ENCODE measurements at regions not wholly inside any gene's neighbourhood (a gene's known extent, or its start where the extent isn't known, plus 50 kb on each side); places are given as distances from the start of the nearest gene placed in this dataset.

GRCh38 chr9:16344343-16344742, 526.1 kb downstream of the BNC2 start:
- TF ChIP-seq CTCF (IDR thresholded peaks at IDR 0.05; ENCODE audit: low read depth, low read length, missing input control) = no peak
- TF ChIP-seq TAF1 (conservative IDR thresholded peaks at IDR 0.05) = no peak
- TF ChIP-seq RAD21 (IDR thresholded peaks at IDR 0.05) = no peak
- no peak for TF ChIP-seq GABPA (IDR thresholded peaks at IDR 0.05 in 1 of 2, conservative IDR thresholded peaks at IDR 0.05 in 1 of 2)
- no peak for TF ChIP-seq REST (IDR thresholded peaks at IDR 0.05)
- no peak for TF ChIP-seq ZBTB33 (IDR thresholded peaks at IDR 0.05)
- TF ChIP-seq JUND (IDR thresholded peaks at IDR 0.05) = no peak
- no peak for TF ChIP-seq YY1 (IDR thresholded peaks at IDR 0.05)
- TF ChIP-seq MAX (IDR thresholded peaks at IDR 0.05) = no peak
- no peak for TF ChIP-seq ATF3 (IDR thresholded peaks at IDR 0.05)
- TF ChIP-seq FOXA1 (IDR thresholded peaks at IDR 0.05) = no peak

All from liver (tissue), 3 donors.